ENCODE measurements at regions not wholly inside any gene's neighbourhood (a gene's known extent, or its start where the extent isn't known, plus 50 kb on each side); places are given as distances from the start of the nearest gene placed in this dataset.
A peak's percentile ranks its signal among the peaks of the same experiment; 100 is the strongest.

DNA sequence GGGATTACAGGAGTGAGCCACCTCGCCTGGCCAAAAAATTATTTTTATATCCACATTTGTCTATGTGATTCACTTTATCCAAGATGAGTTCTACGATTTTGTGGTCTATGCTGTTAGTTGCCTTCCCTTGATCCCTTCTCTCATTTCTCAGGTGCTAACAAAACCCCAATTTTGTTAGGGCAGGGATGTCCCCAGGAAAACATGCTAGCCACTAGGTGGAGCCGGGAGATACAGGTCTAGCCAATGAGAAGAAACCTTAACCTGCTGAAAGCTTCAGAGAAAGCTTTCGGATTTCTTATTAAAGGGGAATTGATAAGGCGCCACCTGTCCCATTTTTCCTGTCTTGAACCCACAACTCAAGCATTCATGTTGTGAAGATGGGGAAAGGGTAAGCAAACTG lies 167.4 kb upstream of the OLIG3 start:
- TF ChIP-seq, protein P1, sequence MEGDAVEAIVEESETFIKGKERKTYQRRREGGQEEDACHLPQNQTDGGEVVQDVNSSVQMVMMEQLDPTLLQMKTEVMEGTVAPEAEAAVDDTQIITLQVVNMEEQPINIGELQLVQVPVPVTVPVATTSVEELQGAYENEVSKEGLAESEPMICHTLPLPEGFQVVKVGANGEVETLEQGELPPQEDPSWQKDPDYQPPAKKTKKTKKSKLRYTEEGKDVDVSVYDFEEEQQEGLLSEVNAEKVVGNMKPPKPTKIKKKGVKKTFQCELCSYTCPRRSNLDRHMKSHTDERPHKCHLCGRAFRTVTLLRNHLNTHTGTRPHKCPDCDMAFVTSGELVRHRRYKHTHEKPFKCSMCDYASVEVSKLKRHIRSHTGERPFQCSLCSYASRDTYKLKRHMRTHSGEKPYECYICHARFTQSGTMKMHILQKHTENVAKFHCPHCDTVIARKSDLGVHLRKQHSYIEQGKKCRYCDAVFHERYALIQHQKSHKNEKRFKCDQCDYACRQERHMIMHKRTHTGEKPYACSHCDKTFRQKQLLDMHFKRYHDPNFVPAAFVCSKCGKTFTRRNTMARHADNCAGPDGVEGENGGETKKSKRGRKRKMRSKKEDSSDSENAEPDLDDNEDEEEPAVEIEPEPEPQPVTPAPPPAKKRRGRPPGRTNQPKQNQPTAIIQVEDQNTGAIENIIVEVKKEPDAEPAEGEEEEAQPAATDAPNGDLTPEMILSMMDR (IDR thresholded peaks at IDR 0.05; ENCODE audit: low read length), result peak; percentile 76
- TF ChIP-seq EZH2 (optimal IDR thresholded peaks at IDR 0.05; ENCODE audit: low read depth, low read length) (no peak), EZH2phosphoT487 (IDR thresholded peaks at IDR 0.05; ENCODE audit: low read length) (no peak)
